ENCODE measurements at regions not wholly inside any gene's neighbourhood (a gene's known extent, or its start where the extent isn't known, plus 50 kb on each side); places are given as distances from the start of the nearest gene placed in this dataset.
A peak's percentile ranks its signal among the peaks of the same experiment; 100 is the strongest.
"Not testable (repeated sequence)": the region's sequence is repeated elsewhere in the genome, so short reads cannot be mapped to it uniquely, and the experiment has no call there.

DNA sequence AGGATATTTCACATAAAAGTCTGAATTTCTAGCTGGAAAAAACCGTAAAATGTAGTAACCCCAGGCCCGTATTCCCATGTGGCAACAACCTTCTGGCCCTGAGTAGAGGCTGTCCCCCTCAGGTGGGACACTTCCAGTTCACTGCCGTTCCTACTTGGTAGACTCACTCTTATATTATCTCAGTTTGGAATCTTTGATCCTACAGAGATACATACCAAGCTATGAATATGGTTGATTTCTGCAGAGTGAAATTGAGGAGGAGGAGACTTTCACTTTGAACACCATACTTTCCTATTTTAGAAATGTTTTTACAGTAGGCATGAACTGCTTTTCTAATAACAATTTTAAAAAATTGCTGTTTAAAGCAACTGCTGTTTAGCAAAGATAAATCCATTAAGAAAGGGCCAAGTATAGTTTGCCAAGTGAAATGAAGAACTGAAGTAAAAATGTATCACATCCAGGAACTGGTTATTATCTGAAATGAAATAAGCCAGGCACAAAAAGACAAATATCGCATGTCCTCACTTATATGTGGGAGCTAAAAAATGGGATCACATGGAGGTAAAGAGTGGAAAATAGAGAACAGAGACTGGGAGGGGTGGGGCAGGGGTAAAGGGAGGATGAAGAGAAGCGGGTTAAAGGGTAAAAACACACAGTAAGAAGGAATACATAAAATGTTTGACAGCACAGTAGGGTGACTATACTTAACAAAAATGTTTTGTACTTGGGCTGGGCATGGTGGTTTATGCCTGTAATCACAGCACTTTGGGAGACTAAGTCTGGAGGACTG, 92.8 kb upstream of the METAP2 start:
- H3K27me3 ChIP-seq = no peaks in the 10 kb centered on the region
- H3K9me3 ChIP-seq = no peaks in the 10 kb centered on the region
- H3K27ac ChIP-seq = peak overlapping the region; percentile 10 to 41
- TF ChIP-seq, protein P1, sequence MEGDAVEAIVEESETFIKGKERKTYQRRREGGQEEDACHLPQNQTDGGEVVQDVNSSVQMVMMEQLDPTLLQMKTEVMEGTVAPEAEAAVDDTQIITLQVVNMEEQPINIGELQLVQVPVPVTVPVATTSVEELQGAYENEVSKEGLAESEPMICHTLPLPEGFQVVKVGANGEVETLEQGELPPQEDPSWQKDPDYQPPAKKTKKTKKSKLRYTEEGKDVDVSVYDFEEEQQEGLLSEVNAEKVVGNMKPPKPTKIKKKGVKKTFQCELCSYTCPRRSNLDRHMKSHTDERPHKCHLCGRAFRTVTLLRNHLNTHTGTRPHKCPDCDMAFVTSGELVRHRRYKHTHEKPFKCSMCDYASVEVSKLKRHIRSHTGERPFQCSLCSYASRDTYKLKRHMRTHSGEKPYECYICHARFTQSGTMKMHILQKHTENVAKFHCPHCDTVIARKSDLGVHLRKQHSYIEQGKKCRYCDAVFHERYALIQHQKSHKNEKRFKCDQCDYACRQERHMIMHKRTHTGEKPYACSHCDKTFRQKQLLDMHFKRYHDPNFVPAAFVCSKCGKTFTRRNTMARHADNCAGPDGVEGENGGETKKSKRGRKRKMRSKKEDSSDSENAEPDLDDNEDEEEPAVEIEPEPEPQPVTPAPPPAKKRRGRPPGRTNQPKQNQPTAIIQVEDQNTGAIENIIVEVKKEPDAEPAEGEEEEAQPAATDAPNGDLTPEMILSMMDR (IDR thresholded peaks at IDR 0.05) = no peak
- TF ChIP-seq POLR2A (IDR thresholded peaks at IDR 0.05) = no peak
- peaks cover 0 to 3% of the 10 kb centered on the region in 2 donors for H3K4me1 ChIP-seq
- intact Hi-C loops (cut with DNase I; ENCODE audit: low total_unique reads) = no loop called here
- no peak overlapping the region for H3K4me3 ChIP-seq
- H3K36me3 ChIP-seq = no peaks in the 10 kb centered on the region
- DNase-seq = no peak

DNA sequence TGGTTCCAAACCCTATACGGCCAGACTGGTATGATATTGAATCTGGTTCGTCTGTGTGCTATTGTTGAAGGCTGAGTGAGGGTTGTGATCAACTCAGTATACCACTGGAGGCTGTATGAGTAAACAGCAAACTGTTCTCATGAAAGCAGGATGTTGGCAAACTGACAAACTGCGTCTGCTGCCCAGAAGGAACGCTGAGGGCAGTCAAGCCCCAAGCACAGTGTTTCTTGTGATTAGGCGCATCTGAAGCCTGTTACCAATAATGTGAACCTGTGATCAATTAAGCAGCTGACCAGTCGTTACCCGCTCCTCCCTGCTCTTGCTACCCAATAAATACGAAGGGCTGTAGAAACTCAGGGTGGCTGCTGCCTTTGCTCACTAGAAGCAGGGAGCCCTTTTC, 90.0 kb upstream of the METAP2 start:
- DNase-seq = peak; percentile 42 to 56
- peak overlapping the region; percentile 34 to 94 for H3K27ac ChIP-seq

DNA sequence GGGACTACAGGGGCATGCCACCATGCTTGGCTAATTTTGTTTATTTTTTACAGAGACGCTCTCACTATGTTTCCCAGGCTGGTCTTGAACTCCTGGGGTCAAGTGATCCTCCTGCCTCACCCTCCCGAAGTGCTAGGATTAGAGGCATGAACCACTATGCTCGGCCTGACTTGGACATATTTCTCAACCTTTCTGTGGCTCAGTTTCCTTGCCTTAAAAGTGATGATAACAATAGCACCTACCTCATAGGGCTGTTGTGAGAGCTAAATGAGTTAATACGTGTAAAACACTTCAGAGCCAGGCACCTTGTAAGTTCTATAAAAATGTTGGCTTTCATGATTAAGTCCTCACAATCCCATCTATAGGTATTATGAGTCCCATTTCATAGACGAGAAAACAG, 89.2 kb upstream of the METAP2 start:
- DNase-seq = no peak
- Histone ChIP-seq H3K27ac (peak overlapping the region; percentile 85 to 94), H3K9me3 (no peaks in the 10 kb centered on the region), H3K36me3 (no peaks in the 10 kb centered on the region), H3K4me3 (peak overlapping the region in 1 of 2 donors; percentile 40), H3K27me3 (no peaks in the 10 kb centered on the region), H3K4me1 (peaks cover 0 to 3% of the 10 kb centered on the region in 2 donors)
- TF ChIP-seq, protein P1 (IDR thresholded peaks at IDR 0.05) = no peak
- no peak for TF ChIP-seq POLR2A (IDR thresholded peaks at IDR 0.05)
- intact Hi-C loops (cut with DNase I; ENCODE audit: low total_unique reads) = no loop called here

More for the DNA sequence above, 90.0 kb upstream of the METAP2 start:
- intact Hi-C loops (cut with DNase I; ENCODE audit: low total_unique reads); H3K9me3 ChIP-seq; H3K4me3 ChIP-seq; H3K36me3 ChIP-seq; H3K4me1 ChIP-seq; H3K27me3 ChIP-seq: not testable (repeated sequence)

DNA sequence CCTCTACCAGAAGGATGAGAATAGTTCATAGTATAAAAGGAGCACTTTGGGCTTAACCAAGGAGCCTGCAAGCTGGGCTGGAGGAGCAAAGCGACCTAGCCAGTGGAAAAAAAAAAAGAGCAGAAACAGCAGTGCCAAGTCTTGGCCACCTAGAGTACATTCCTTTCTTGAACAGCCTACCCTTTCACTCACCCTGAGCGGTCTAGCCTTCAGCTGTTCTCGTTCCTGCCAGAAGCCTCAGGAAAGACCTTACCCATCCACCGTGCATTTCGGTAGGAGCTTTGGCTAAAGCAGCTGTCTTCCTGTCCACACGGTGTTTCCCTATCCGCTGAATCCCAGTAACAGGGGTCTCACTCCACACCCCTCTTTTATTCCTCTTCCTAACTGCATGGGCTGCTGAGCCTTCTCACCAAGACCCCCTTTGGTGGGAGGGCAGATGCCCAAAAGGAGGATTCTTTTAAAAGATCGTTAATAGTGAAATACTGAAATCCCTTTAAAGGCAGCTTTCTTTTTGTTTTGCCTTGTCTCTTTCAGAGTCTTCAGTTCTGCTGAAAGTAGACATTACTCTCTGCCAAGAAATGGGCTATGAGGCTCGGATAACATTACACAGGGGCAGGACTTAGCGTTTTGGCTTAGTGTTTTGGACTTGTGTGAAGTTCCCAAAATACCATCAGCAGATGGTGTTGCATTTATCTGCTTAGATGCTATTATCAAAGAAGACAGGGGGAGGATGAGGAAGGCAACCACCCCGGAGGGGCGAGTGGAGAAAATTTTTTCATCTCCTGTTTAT, 88.5 kb upstream of the METAP2 start:
- peak overlapping the region; percentile 85 to 94 for H3K27ac ChIP-seq
- TF ChIP-seq POLR2A (IDR thresholded peaks at IDR 0.05) = no peak
- TF ChIP-seq, protein P1 (IDR thresholded peaks at IDR 0.05) = no peak
- H3K36me3 ChIP-seq = no peaks in the 10 kb centered on the region
- H3K9me3 ChIP-seq = no peaks in the 10 kb centered on the region
- H3K4me1 ChIP-seq = peaks cover 0 to 3% of the 10 kb centered on the region in 2 donors
- peak; percentile 22 to 28 for DNase-seq
- intact Hi-C loops (cut with DNase I; ENCODE audit: low total_unique reads) = no loop called here
- H3K27me3 ChIP-seq = no peaks in the 10 kb centered on the region
- H3K4me3 ChIP-seq = peak overlapping the region; percentile 40 to 44

DNA sequence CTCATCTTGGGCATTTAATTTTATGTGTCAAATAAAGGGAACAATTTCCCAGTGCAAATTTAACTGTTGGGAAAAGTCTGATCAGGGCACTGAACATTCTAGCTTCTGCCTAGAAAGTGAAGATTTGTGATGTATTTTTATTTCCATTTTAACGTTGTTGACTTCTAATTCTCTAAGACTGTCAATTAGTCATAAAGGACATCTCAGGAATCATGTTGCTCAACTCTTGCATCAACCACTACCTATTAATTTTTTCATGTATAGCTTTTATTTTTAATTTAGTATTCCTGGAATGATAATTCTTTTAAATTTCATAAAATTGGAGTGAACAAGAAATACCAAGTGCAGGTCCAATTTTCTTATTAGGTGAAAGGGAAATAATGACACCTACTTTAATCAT, 87.9 kb upstream of the METAP2 start:
- Histone ChIP-seq H3K4me1 (peaks cover 0 to 3% of the 10 kb centered on the region in 2 donors), H3K4me3 (peak overlapping the region in 1 of 2 donors; percentile 40), H3K9me3 (no peaks in the 10 kb centered on the region), H3K27ac (peak overlapping the region; percentile 85 to 94), H3K27me3 (no peaks in the 10 kb centered on the region), H3K36me3 (no peaks in the 10 kb centered on the region)
- no peak for DNase-seq
- intact Hi-C loops (cut with DNase I; ENCODE audit: low total_unique reads) = no loop called here
- TF ChIP-seq, protein P1 (IDR thresholded peaks at IDR 0.05) = no peak
- no peak for TF ChIP-seq POLR2A (IDR thresholded peaks at IDR 0.05)

DNA sequence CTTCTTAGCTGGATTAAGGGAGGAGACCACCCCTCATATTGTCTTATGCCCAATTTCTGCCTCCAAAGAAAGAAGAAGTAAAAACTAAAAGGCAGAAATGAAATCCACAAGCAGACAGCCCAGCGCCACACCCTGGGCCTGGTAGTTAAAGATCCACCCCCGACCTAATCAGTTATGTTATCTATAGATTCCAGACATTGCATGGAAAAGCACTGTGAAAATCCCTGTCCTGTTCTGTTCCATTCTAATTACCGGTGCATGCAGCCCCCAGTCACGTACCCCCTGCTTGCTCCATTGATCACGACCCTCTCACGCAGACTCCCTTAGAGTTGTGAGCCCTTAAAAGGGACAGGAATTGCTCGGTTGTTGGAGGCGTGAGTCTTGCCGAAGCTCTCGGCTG, 85.7 kb upstream of the METAP2 start:
- H3K9me3 ChIP-seq; intact Hi-C loops (cut with DNase I; ENCODE audit: low total_unique reads); H3K4me1 ChIP-seq; H3K27me3 ChIP-seq; H3K27ac ChIP-seq; H3K36me3 ChIP-seq; DNase-seq; H3K4me3 ChIP-seq: not testable (repeated sequence)
